ENCODE measurements at regions not wholly inside any gene's neighbourhood (a gene's known extent, or its start where the extent isn't known, plus 50 kb on each side); places are given as distances from the start of the nearest gene placed in this dataset.
"Not testable (repeated sequence)": the region's sequence is repeated elsewhere in the genome, so short reads cannot be mapped to it uniquely, and the experiment has no call there.

DNA sequence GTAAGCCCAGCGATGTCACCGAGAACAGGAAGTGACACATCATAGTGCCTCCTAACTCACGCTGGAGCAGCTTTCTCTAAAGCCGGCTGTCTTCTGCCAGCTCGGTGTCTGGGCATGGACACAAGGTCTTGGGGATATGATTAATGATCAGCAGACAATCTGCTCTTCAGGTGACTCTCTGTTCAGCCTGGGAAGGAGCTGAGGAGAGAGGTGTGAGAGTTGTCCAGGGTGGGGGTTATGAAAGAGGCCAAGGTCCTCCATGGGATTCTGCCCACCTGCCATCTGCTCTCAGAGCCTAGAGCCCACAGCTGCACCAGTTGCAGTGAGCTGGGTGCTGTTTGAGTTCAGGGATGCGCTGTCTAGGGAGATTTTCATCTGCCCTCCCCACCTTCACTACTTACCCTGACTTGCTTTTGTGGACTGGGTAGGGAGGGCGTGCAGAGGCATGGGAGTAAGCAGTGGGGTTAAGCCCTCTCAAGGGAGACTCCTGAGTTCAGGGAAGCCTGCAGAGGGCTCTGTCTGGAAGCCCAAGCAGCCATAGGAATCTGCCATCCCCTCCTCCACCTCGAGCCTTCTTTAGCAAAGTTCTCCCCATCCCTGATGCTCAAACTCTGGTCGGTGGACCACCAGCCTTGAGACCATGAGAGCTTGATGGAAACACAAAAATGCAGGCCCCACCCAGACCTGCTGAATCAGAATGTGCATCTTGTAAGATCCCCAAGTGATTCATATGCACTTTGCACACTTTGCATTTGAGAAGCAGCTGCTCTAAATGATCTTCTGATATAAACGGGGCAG, 539.7 kb downstream of the RFC3 start:
- no peak for DNase-seq (ENCODE audit: low read depth, low spot score)

DNA sequence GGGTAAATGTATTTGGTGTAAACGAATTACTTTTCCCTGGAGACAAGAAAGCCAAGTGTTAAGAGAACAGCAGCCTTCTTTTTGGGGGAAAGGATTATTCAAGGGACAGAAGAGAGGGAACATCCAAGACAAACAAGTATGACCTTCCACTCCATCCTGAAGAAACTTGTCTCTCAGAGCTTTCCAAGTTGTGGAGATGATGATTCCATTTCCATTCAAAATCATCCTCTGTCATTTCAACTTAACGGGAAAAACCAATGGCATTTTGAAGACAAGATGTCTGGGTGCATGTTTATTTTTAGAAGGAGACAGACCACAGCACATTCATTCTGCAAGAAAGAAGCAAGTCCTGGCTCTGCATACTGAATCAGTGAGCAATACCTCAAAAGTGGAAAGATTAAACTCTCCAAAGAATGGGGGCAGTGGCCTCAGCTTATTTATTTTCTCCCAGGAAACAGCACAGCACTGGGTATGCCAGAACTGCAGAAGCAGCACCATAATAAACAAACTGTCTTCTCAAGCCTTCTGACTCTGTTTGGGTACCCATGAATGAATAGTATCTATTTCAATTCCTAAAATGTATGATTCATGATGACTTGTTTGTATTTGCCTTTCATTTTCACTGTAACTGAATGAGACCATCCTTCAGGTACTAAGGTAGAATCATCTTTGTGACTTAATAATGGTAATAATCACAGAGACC, 541.0 kb downstream of the RFC3 start:
- DNase-seq (ENCODE audit: low read depth, low spot score), result no peak

DNA sequence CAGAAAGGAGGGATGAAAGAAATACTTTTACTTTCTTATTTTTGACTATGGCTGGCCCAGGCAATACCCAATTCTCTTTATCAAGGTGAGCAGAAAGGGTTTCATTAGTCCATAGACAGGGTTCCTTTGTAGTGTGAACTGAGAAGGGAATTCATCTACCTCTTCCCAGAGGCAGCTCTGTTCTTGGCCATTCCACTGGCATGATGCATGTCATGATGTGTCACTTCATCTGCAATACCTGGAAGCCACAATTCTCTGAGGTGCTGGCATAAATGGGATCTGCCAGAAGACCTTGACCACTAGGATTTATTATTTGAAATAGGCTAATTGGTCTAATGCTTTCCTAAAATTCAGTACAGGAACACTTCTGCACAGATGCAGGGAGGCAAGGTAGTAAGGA, 542.8 kb downstream of the RFC3 start:
- no peak for DNase-seq (ENCODE audit: low read depth, low spot score)

DNA sequence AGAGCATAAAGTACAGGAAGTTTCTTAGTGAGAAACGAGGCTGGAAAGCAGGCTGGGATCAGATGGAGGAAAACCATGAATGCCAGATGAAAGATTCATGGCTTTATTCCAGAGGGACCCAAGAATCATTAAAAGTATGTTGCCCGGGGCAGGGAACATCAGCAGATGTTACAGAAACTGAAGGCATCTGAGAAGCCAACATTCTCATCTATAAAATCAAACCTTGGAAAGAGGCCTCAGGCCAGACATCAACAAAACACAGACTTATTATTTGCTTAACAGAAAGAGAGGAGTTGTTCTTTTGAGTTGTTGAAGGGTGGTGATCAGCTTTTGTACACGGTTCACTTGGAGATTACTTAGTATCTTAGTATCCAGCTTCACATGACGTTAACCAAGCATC, 543.6 kb downstream of the RFC3 start:
- no peak for DNase-seq (ENCODE audit: low read depth, low spot score)

DNA sequence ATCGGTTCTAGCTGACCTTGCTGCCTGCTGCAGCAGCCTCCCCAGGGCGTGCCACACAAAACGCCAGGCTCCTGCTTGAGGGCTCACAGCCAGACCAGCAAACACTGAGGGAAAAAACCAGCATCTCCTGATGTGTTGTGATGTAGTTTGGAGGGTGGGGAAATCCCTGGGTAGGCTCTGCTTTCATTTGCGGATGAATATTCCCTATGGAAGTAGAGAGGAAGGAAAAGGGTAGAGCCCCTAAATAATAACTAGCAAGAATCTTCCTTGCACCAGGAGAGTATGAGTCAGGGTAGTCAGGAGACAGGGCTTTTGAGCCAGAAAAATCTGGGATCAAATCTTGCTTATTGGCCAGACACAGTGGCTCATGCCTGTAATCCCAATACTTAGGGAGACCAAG, 545.3 kb downstream of the RFC3 start:
- DNase-seq (ENCODE audit: low read depth, low spot score), result no peak

DNA sequence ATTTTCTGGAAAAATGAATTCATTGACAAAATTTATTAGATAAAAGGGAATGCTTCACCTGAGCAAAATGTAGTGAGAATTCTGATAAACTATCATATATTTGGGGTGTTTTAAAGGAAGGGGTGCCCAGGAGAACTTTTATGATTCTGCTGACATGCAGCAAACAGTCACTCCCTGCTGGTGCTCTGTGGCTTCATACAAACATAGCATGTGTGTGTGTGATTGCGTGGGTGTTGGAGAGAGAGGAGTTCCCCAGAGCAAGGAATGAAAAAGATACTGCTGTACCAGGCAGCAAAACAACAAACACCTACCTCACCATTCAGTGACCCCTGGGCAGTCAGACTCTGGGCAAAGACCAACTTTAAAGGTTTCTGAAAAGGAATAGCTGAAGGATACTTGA, 546.7 kb downstream of the RFC3 start:
- no peak for DNase-seq (ENCODE audit: low read depth, low spot score)

DNA sequence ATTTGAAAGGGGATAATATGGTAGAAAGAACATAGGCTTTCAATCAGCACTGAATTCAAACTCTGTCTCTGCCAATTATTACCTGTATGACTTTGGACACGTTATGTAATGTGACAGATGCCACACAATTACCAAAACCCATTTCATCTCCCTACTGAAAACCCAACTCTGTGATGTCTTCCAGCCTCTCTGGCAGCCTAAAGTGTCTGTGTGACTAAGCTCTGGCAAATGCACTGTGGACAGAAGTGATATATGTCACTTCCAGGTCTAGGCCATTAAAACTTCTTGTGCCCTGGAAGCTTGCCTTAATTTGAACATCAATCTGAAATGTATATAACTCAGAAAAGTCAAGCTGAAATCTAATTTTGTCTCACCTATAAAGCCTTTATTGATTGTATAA, 552.0 kb downstream of the RFC3 start:
- no peak for DNase-seq (ENCODE audit: low read depth, low spot score)

DNA sequence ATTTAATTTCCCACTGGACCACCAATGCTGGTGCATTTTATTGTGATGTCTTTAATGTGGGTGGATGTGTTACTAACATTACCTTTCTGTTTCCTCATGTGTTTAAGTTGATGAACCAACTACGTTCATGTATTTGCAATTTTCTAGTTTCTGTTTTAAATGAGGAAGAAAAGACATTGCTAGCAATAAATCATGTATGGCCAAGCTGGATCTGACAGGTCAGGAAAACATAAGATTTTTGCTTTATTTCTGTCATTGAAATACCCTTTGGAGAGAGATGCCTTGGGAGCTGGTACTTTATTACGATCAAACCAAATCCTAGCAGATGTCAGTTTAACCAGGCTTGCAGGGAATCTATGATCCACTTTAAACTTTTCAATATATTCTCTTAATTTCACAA, 553.2 kb downstream of the RFC3 start:
- no peak for DNase-seq (ENCODE audit: low read depth, low spot score)

DNA sequence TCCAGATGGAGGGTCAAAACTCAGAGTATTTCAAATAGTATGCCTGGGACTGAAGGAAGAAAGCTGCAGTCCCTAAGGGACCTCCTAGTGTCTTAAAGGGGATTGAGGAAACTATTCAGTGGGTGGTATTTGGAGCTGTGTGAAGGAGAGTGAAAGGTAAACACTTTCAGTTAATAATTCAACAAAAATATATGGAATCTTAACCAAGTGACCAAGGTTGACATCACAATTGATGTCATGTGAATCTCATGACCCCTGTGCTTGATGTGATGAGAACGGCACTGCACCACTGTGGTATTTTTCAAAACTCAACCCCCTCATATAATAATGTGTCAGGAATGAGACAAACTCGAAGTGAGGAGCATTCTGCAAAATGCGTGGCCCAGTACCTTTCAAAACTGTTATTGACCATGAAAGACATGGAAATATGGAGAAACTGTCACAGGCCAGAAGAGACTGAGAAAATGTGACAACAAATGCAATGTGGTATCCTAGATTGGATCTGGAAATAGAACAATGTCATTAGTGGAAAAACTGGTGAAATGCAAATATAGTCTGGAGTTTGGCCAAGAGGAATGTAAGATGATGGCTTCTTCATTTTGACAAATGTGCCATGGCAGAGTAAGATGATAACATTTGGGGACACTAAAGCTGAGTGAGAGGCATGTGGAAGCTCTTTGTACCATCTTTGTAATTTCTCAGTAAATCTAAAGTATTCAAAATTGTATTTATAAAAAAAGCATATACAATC, 553.9 kb downstream of the RFC3 start:
- no peak for DNase-seq (ENCODE audit: low read depth, low spot score)

DNA sequence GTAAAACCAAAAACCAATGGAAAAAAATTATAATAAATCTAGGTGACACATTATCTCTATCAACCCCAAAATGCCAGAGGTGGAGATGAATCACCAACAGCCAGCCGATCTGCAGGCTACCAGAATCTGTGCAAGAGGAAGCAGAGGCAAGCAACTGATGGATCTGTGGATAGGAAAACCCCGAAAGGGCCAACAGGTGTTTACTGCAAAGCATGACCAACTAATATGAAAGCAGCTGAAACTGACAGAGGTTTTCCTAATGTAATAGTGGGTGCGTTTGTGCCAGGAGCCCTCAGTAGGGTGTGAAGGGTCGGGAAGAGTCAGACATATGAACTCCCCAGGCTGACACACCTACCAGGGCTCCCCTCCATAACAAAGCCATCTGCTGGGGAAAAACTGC, 554.6 kb downstream of the RFC3 start:
- DNase-seq (ENCODE audit: low read depth, low spot score), result no peak

DNA sequence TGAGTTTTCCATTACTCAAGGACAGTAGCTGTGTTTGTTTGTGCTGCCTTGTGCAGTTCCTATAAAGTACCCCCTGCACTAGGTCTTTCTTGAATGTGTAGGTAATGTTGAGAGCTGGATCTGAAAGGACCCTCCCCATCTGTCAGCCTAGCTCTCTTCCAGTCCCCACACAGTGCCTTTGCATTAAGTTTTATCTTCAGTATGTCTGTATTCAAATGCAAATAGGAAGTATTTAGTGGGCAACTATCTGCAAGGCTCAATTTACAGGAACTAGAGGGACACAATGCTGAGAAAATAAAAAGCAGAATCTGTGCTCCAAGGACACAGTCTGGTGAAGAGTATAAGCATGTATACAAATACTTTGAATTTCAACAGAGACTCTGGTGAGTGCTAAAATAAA, 558.5 kb downstream of the RFC3 start:
- no peak for DNase-seq (ENCODE audit: low read depth, low spot score)

DNA sequence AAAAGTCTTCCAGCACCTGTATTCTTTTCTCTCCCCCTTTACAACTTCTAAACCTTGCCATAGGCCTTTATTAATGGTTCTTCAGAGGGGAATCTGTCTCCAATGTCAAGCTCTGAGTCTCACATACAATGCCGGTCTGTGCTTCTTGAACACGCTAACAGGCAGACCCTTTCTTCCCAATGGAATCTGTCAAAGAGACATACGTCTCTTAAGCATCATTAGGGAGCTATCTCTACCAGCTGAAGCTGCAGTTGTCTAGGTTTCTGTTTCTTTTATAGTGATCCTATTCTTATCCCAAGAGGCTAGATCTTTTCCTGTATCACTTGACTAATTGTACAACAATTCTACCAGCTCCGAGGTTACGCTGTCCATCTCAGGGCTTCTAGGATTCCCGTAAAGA, 560.8 kb upstream of the NBEA start:
- DNase-seq (ENCODE audit: low read depth, low spot score), result no peak

DNA sequence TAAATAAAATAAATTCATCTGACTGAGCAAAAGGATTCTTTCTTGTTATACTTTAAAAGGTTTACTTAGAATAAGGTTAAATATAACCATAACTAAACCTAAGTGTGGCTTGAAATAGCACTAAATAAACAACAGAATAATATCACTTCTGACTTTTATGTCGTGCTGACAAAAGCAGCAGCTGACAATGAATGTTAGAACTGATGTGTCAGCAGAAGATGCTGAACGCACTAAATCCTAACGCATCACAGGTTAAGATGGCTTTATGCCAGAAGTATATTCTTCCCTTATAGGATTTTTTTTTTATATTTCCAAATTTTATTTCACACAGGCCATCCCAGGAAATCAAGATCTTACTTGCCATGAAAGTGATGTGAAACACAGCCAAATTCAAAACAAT, 558.3 kb upstream of the NBEA start:
- DNase-seq (ENCODE audit: low read depth, low spot score), result no peak

DNA sequence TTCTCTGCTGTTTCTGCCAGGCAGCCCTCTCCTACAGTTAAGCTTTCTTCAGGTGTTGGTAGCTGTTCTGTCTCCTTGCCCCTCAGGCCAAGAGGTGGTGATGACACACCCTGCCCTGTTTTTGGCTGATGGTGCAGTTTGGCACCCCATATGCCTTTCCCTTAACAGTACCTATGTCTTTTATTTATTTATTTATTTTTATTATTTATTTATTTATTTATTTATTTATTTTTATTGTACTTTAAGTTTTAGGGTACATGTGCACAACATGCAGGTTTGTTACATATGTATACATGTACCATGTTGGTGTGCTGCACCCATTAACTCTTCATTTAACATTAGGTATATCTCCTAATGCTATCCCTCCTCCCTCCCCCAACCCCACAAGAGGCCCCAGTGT, 555.8 kb upstream of the NBEA start:
- not testable (repeated sequence) for DNase-seq (ENCODE audit: low read depth, low spot score)

DNA sequence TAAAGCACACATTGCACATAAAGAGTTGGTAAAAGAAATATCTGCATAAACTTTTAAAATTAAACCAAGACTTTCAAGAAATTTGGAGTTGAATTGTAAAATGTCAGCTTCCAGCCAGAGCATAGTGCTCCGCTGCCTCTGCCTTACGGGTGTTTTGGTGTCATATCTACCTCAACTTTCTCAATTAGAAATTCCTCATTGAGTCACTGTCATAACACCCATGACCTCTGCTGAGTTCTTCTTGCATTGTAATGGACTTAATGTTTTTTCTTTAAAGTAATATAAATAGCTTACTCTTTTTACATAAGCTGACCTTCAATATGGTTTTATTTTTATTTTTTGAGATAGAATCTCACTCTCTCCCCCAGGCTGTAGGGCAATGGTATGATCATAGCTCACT, 551.0 kb upstream of the NBEA start:
- no peak for DNase-seq (ENCODE audit: low read depth, low spot score)

DNA sequence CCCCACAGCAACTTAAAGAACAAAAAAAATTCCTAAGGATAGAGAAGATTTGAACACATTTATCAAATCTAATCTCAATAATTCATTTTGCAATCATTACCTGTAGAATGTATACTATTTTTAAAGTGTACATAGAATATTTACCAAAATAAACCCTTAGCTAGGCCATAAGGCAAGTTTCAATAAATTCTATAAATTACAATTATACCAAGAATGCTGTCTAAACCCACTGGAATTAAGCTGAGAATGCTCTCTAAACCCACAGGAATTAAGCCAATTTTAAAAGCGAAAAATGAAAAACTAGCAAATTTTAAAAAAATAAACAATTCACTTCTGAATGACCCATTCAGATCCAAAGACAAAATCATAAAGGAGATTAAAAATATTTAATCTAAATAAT, 540.4 kb upstream of the NBEA start:
- no peak for DNase-seq (ENCODE audit: low read depth, low spot score)

DNA sequence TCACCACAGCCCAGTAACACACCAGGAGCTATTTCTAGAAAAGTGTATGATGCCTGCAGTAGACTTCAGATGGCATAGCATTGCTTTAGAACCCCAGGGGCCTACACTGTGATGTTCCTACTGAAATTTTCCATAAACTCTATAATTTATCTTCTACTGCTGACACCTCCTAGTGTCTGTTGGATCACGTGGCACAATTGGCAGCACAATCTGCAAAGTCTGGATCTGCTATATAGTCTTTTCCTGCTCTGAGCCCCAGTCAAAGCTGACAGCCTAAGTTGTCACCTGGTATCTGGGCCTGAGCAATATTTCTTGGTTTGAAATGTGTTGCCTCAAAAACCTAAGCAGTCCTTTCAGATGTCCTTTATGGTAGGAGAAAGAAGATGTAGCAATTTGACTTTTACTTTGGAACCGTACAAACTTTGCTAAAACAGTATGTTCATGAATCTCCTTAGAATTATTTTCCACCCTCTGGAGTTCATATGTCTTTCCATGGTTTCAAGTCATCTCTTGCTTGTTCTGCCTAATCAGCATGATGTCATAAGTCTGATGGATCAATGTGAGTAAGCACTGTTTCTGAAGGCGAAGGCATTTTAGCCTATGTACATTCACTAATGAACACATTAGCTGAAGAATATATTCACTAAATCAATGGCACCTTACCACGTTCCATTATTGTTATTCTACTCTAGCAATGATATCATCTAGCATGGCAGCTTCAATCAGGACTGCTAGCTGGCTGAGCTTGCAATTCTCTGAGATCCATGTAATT, 536.5 kb upstream of the NBEA start:
- no peak for DNase-seq (ENCODE audit: low read depth, low spot score)

DNA sequence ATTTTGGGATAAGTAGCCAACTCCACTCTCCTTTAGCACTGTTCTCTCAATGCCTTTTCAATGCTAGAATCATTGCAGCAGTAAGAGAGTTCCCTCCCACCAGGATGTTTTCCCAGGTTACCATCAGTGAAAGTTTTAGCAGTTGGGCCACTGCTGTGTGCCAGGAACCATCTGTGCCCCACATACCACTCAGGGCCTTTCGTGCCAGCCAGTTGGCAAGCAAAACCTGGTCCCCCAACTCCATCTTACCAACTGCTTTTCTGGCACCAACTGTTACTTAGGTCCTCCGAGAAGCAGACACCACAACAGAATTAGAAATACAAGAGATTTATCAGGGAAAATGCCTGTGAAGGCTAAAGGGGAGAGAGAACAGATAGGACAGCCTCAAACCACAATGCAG, 533.4 kb upstream of the NBEA start:
- no peak for DNase-seq (ENCODE audit: low read depth, low spot score)

DNA sequence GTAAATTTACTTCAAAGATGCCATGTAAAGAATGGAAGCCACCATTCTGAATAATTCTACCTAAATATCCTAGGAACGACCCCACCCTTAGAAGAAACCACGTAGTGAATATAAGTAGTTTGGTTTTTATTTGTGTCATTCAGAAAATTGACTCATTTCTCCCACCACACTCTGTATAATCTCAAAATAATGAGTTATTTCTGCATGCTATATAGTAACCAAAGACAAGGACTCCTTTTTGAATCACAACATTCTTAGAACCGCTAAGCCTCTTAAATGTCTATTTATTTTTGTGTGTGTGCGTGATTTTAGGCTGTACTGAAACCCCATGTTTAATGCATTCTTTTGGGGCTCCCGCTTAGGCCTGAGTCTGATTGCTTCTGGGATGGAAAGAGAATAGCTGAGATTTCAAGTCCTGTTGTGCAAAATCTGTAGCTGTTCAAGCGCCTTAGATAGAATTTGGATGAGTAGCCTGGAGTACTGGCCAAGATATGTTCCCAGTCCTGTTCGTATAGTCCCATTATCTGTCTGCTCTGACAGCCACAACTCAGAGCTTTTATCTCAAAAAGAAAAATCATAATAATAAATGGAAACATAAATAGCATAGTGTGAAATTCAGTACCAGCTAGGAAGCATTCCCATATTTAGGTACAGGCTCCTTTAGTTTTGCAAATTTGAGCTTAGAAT, 532.4 kb upstream of the NBEA start:
- DNase-seq (ENCODE audit: low read depth, low spot score), result no peak

DNA sequence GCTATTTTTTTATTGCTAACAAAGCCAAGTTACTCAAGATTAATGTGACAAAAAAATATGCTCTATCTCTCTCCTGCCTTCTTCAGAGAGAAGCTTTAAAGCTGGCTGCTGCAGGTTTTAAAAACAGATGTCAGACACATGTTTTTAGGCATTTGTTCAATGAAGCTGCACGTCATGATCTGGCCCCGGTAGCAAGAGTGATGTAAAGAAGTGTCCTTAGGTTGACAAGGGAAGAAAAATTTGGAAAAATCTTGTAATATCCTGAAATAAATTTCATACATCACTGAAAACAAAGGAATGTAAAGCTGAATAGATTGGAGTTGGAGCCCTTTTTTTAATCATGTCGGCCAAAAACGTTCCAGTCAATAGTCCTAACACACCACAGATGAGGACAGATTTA, 531.4 kb upstream of the NBEA start:
- DNase-seq (ENCODE audit: low read depth, low spot score), result no peak

DNA sequence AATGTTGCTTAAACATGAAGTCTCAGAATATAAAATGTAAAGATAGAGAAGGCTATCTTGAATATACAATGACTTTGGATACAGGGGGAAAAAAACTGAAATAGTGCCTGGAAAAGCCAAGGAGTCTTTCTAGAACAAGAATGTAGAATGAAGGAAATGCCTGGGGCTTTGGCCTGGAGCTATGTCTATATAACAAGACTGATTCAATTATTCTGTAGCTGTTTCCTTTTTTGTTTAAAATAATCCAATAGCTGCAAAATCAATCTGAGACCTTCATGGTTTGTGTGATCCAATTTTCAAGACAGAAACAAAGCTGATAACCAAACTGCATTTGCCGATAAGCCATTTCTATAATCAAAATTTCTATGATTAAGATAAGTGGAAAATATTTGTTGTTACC, 530.9 kb upstream of the NBEA start:
- DNase-seq (ENCODE audit: low read depth, low spot score), result no peak
